ENCODE measurements at regions not wholly inside any gene's neighbourhood (a gene's known extent, or its start where the extent isn't known, plus 50 kb on each side); places are given as distances from the start of the nearest gene placed in this dataset.

GRCh38 chr13:73275163-73275562 lies 216.4 kb downstream of the KLF5 start:
- Histone ChIP-seq H4K20me1 (ENCODE audit: insufficient read depth) (no peaks in the 10 kb centered on the region), H3K27ac (ENCODE audit: low read depth, low read length) (no peak overlapping the region), H3K4me1 (ENCODE audit: control insufficient read depth in 1 of 2, insufficient read depth in 2 of 2, low read length in 2 of 2) (no peaks in the 10 kb centered on the region), H2AFZ (ENCODE audit: low read depth, low read length, poor library complexity, severe bottlenecking) (peak overlapping the region; percentile 44), H3K36me3 (ENCODE audit: control insufficient read depth in 1 of 2, insufficient read depth in 2 of 2, low read length in 2 of 2) (no peaks in the 10 kb centered on the region), H3K4me3 (replicated peaks in 1 of 2; ENCODE audit: low read depth in 1 of 2, low read length in 2 of 2) (no peak overlapping the region), H3K27me3 (ENCODE audit: insufficient read depth, low read length) (no peaks in the 10 kb centered on the region), H3K79me2 (ENCODE audit: insufficient read depth, low read length) (no peaks in the 10 kb centered on the region), H3K9ac (ENCODE audit: low read length) (no peak overlapping the region), H3K9me3 (ENCODE audit: control insufficient read depth in 1 of 2, insufficient read depth in 1 of 2, low read depth in 1 of 2, low read length in 2 of 2) (no peaks in the 10 kb centered on the region), H3K9me2 (ENCODE audit: insufficient read depth) (no peaks in the 10 kb centered on the region), H3K4me2 (ENCODE audit: low read length) (no peak overlapping the region)
- TF ChIP-seq CEBPB (IDR thresholded peaks at IDR 0.05; ENCODE audit: low read depth) (no peak), JUND (IDR thresholded peaks at IDR 0.05) (no peak), CTCF (IDR thresholded peaks at IDR 0.05 in 2 of 3, conservative IDR thresholded peaks at IDR 0.05 in 1 of 3; ENCODE audit: borderline replicate concordance in 1 of 3, insufficient read depth in 1 of 3, low read depth in 2 of 3, low read length in 2 of 3) (peak in 2 of 3 experiments; percentile 16 to 31; a peak in 3 of 6 replicates), MAX (IDR thresholded peaks at IDR 0.05) (no peak)
- ChIA-PET RAD21 (ENCODE audit: low non-redundant PET in 1 of 2, low total read pairs in 2 of 2, uncharacterized antibody in 2 of 2, unreplicated experiment in 2 of 2) (no interaction called here), POLR2A (no interaction called here), CTCF (interaction anchor here (1.0 kb wide), 1 partner anchor 443 kb away, joined by 3 read pairs; no protein-coding TSS in a partner anchor)
- ATAC-seq (no peak), DNase-seq (ENCODE audit: low read depth, low spot score) (no peak)
- intact Hi-C loops (cut with micrococcal nuclease), result no loop called here
- BruUV-seq (replicated peaks), result no TSS peak

- ATAC-seq, result no peak
- Histone ChIP-seq H3K36me3 (ENCODE audit: control insufficient read depth in 1 of 2, insufficient read depth in 2 of 2, low read length in 2 of 2) (no peaks in the 10 kb centered on the region), H3K27ac (ENCODE audit: low read depth, low read length) (no peak overlapping the region), H3K79me2 (ENCODE audit: insufficient read depth, low read length) (no peaks in the 10 kb centered on the region), H4K20me1 (ENCODE audit: insufficient read depth) (no peaks in the 10 kb centered on the region), H3K9ac (ENCODE audit: low read length) (no peak overlapping the region), H3K4me1 (ENCODE audit: control insufficient read depth in 1 of 2, insufficient read depth in 2 of 2, low read length in 2 of 2) (no peaks in the 10 kb centered on the region), H2AFZ (ENCODE audit: low read depth, low read length, poor library complexity, severe bottlenecking) (no peak overlapping the region), H3K9me3 (ENCODE audit: control insufficient read depth in 1 of 2, insufficient read depth in 1 of 2, low read depth in 1 of 2, low read length in 2 of 2) (no peaks in the 10 kb centered on the region), H3K27me3 (ENCODE audit: insufficient read depth, low read length) (no peaks in the 10 kb centered on the region), H3K9me2 (ENCODE audit: insufficient read depth) (no peaks in the 10 kb centered on the region), H3K4me3 (replicated peaks in 1 of 2; ENCODE audit: low read depth in 1 of 2, low read length in 2 of 2) (no peak overlapping the region), H3K4me2 (ENCODE audit: low read length) (no peak overlapping the region)
- ChIA-PET CTCF (interaction anchor here (1.0 kb wide), 1 partner anchor 444 kb away, joined by 3 read pairs; no protein-coding TSS in a partner anchor), POLR2A (no interaction called here), RAD21 (ENCODE audit: low non-redundant PET in 1 of 2, low total read pairs in 2 of 2, uncharacterized antibody in 2 of 2, unreplicated experiment in 2 of 2) (no interaction called here)
- no TSS peak for BruUV-seq (replicated peaks)
- DNase-seq (ENCODE audit: low read depth, low spot score), result no peak
- intact Hi-C loops (cut with micrococcal nuclease), result no loop called here
- TF ChIP-seq MAX (IDR thresholded peaks at IDR 0.05) (no peak), EZH2 (IDR thresholded peaks at IDR 0.05) (no peak), POLR2AphosphoS5 (IDR thresholded peaks at IDR 0.05; ENCODE audit: low read depth, low read length) (no peak), EZH2phosphoT487 (IDR thresholded peaks at IDR 0.05; ENCODE audit: borderline replicate concordance) (no peak), YY1 (IDR thresholded peaks at IDR 0.05; ENCODE audit: extremely low read depth, insufficient replicate concordance, low read depth, low read length) (no peak), SIN3A (IDR thresholded peaks at IDR 0.05; ENCODE audit: low read depth) (no peak), RAD21 (IDR thresholded peaks at IDR 0.05; ENCODE audit: low read depth) (no peak), JUND (IDR thresholded peaks at IDR 0.05) (no peak), TCF7L2 (IDR thresholded peaks at IDR 0.05; ENCODE audit: borderline replicate concordance, extremely low read depth, insufficient read depth, insufficient read length) (no peak), CTCF (IDR thresholded peaks at IDR 0.05 in 2 of 3, conservative IDR thresholded peaks at IDR 0.05 in 1 of 3; ENCODE audit: borderline replicate concordance in 1 of 3, insufficient read depth in 1 of 3, low read depth in 2 of 3, low read length in 2 of 3) (no peak), ZFX (IDR thresholded peaks at IDR 0.05) (no peak)
Measured at GRCh38 chr13:73274147-73274546, 215.3 kb downstream of the KLF5 start.

Measured in HCT116 (cell line).